Mesendoderm (in vitro differentiated cells): ENCODE measurements at regions not wholly inside any gene's neighbourhood (a gene's known extent, or its start where the extent isn't known, plus 50 kb on each side); places are given as distances from the start of the nearest gene placed in this dataset.
A peak's percentile ranks its signal among the peaks of the same experiment; 100 is the strongest.

Experiments
- DNase-seq: peaks from one replicate; pipeline ENCODE4 v3.0.0; 2013
- H2AK5ac ChIP-seq: 2 replicates; pipeline ENCODE4 v1.6.1; 2013; ENCODE audit warnings: low read length, inconsistent platforms
- H2BK120ac ChIP-seq: 2 replicates; pipeline ENCODE4 v1.6.1; 2013; ENCODE audit warnings: low read depth, mild to moderate bottlenecking, low read length, moderate library complexity, mixed read lengths
- H2BK15ac ChIP-seq: replicated peaks from 2 replicates; pipeline ENCODE4 v1.6.1; 2013; ENCODE audit warnings: low read depth, mild to moderate bottlenecking, moderate library complexity
- H2BK5ac ChIP-seq: 2 replicates; pipeline ENCODE4 v1.6.1; 2013; ENCODE audit warnings: low read length, inconsistent platforms
- H3K18ac ChIP-seq: 2 replicates; pipeline ENCODE4 v1.6.1; 2013; ENCODE audit warnings: mild to moderate bottlenecking, low read length, mixed read lengths
- H3K23ac ChIP-seq: one replicate; pipeline ENCODE4 v1.6.1; 2013; ENCODE audit warnings: low read length
- H3K27ac ChIP-seq: 2 replicates; pipeline ENCODE4 v1.5.1; 2013; ENCODE audit warnings: low read depth, mild to moderate bottlenecking, inconsistent platforms, low read length, moderate library complexity
- H3K27me3 ChIP-seq: 2 replicates; pipeline ENCODE4 v1.6.1; 2013; ENCODE audit warnings: low read length, control low read depth, mild to moderate bottlenecking, inconsistent platforms; ENCODE audit not compliant: insufficient read depth, poor library complexity
- H3K36me3 ChIP-seq: 2 replicates; pipeline ENCODE4 v1.6.1; 2013; ENCODE audit warnings: low read length, inconsistent platforms; ENCODE audit not compliant: control insufficient read depth, insufficient read depth
- H3K4ac ChIP-seq: one replicate; pipeline ENCODE4 v1.6.1; 2013; ENCODE audit warnings: low read depth, mild to moderate bottlenecking, low read length, moderate library complexity
- H3K4me1 ChIP-seq: 2 replicates; pipeline ENCODE4 v1.6.1; 2013; ENCODE audit warnings: low read depth, low read length, inconsistent platforms; ENCODE audit not compliant: control insufficient read depth
- H3K4me2 ChIP-seq: 2 replicates; pipeline ENCODE4 v1.6.1; 2013; ENCODE audit warnings: low read length
- H3K4me3 ChIP-seq: 2 replicates; pipeline ENCODE4 v1.5.1; 2013; ENCODE audit warnings: mild to moderate bottlenecking, low read length
- H3K56ac ChIP-seq: one replicate; pipeline ENCODE4 v1.6.1; 2013; ENCODE audit warnings: low read length
- H3K79me1 ChIP-seq: 2 replicates; pipeline ENCODE4 v1.6.1; 2013; ENCODE audit warnings: low read length, inconsistent platforms
- H3K79me2 ChIP-seq: 2 replicates; pipeline ENCODE4 v1.6.1; 2013; ENCODE audit warnings: mild to moderate bottlenecking, low read length; ENCODE audit not compliant: control insufficient read depth, insufficient read depth
- H3K9ac ChIP-seq: 2 replicates; pipeline ENCODE4 v1.6.1; 2013; ENCODE audit warnings: low read length, inconsistent platforms
- H4K5ac ChIP-seq: one replicate; pipeline ENCODE4 v1.6.1; 2013; ENCODE audit warnings: low read length
- H4K8ac ChIP-seq: one replicate; pipeline ENCODE4 v1.6.1; 2013; ENCODE audit warnings: low read depth, mild to moderate bottlenecking, control low read depth, low read length, moderate library complexity
- WGBS: extraction: QIAGEN DNeasy Blood & Tissue Kit; methylation state at CpG from one replicate; pipeline ENCODE4 v1.1.7; 2013; ENCODE audit warnings: low lambda C conversion rate, missing lambda C conversion rate; ENCODE audit not compliant: insufficient coverage; ENCODE audit errors: extremely low coverage; 5-methylcytosine and 5-hydroxymethylcytosine counted together

DNA sequence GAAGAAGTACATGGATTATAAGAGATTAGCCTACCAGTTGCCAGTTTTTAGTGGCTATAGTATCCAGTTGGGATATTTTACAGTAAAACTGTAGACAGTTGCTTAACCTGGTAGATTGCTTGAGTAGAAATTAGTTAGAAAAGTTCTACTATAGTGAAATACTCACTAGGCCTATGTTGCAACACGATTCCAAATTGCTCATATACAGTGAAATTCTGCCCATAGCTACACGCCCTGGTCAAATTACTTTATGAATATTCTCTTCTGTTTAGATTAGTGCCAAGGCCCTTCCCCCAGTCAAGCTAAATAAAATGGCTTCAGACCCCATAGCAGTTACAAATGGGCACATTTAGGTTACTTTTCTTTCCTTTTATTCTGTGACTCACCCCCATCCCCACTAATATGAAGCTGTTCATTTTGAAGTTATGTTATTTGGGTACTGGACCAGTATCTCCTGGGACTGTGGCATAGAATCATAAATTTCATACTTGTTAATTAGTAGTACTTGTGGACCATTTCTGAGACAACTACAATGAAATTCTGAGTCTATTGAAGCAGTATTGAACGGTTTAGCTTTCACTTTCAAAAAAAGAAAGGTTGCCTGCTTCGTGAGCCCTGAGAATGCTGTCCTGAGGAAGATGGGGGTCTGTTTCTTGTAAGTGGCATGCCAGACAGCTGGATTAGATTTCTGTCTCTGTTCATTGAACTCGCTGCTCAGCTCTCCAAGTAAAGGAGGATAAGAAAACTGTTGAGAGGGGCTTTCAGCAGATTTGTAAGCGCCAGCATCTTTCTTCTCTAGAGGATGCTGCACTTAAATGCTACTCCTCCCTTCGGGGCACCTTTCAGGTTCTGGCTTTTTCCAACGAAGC, 65.8 kb upstream of the CFAP20DC start:
- Histone ChIP-seq H3K79me2 (no peaks in the 10 kb centered on the region), H3K79me1 (no peaks in the 10 kb centered on the region), H3K56ac (no peak overlapping the region), H4K5ac (no peak overlapping the region), H3K27me3 (no peaks in the 10 kb centered on the region), H3K4me1 (no peaks in the 10 kb centered on the region), H3K36me3 (no peaks in the 10 kb centered on the region), H3K18ac (no peak overlapping the region), H4K8ac (no peak overlapping the region), H3K23ac (no peak overlapping the region), H3K4me3 (no peak overlapping the region), H3K27ac (no peak overlapping the region), H2BK5ac (no peak overlapping the region), H3K9ac (no peak overlapping the region), H2AK5ac (no peak overlapping the region), H2BK15ac (no peak overlapping the region), H2BK120ac (no peak overlapping the region), H3K4ac (peak overlapping the region; percentile 55), H3K4me2 (no peak overlapping the region)
- no peak for DNase-seq
- no CpG with 5 or more reads among the region's 8 CpGs for WGBS

DNA sequence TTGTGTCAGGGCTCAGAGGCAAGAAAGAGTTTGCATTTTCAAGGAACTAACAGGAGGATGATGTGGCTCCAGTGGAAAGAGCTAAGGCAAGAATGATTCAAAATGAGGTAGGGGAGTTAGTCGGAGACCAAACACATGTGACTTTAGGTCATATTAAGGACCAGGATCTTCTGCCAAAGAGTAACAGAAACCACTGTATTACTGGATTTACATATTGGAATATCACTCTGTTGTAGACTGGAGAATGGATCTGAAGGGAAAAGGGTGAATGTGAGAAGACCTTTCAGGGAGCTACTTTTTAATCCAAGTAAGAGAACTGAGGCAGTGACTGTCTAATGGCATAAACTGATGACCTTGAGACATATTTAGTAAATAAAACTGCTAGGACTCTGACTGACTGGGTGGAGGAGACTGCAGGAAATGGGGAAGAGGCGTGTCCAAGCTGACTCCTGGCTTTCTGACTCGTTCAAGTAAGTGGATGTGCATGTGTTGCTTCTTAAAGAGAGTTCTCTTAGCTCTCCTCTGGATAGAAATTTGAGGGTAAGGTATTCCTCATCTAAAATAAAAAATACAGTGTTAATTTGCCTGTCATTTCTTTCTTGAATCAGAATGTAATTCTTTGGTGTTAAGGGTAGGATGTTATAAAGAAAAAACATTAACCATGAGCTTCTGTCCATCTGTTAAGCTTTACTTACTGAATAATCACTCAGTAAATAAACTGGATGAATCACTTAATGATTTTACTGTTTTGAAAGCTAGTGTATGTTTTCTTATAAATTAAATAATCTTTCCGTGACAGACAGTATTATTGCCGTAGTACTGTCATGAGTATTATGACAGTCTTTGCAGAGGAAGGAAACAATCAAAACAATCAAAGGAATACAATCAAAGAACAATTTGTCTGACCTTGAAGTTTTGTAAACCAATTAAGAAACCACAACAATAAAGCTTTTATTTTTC, 58.3 kb upstream of the CFAP20DC start:
- WGBS, result no CpG with 5 or more reads among the region's 5 CpGs
- H3K23ac ChIP-seq, result no peak overlapping the region
- H3K36me3 ChIP-seq, result no peaks in the 10 kb centered on the region
- H2AK5ac ChIP-seq, result no peak overlapping the region
- no peaks in the 10 kb centered on the region for H3K27me3 ChIP-seq
- peak overlapping the region; percentile 11 for H3K56ac ChIP-seq
- H3K79me2 ChIP-seq, result no peaks in the 10 kb centered on the region
- H2BK120ac ChIP-seq, result no peak overlapping the region
- DNase-seq, result peak; percentile 16
- H4K8ac ChIP-seq, result no peak overlapping the region
- no peak overlapping the region for H3K9ac ChIP-seq
- H3K4me3 ChIP-seq, result no peak overlapping the region
- H3K18ac ChIP-seq, result no peak overlapping the region
- H3K4ac ChIP-seq, result no peak overlapping the region
- H3K27ac ChIP-seq, result no peak overlapping the region
- no peak overlapping the region for H2BK5ac ChIP-seq
- H4K5ac ChIP-seq, result no peak overlapping the region
- H3K79me1 ChIP-seq, result no peaks in the 10 kb centered on the region
- no peak overlapping the region for H3K4me2 ChIP-seq
- peaks cover under 1% of the 10 kb centered on the region for H3K4me1 ChIP-seq
- H2BK15ac ChIP-seq, result no peak overlapping the region

DNA sequence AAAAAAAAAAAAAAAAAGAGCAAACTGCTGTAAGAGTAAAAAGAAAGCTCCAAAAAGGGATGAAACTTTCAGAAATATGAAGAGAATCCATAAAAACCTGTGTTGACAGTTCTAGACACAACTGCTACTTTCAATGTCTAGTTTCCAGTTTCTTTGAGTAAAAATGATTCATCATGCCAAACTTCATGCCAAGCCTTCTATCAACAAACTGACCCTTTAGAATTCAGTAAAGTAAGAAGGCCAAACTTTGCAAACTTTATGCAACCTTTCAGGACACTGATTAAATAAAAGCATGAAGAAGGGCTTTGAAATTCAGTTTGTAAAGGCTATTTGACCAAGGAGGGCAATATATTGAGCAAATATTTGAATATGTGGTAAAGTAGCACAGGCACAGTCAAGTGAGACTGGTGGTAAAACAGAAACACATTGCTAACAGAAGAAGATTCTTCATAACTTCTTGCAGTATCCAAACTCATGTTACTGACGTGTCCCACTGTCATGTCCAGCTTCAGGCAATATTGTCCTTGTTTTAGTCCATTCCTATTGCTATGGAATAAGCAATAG, 56.3 kb upstream of the CFAP20DC start:
- Histone ChIP-seq H3K36me3 (no peaks in the 10 kb centered on the region), H2BK15ac (no peak overlapping the region), H3K4me1 (peaks cover 2% of the 10 kb centered on the region), H3K4me2 (no peak overlapping the region), H3K23ac (no peak overlapping the region), H3K4ac (no peak overlapping the region), H3K4me3 (no peak overlapping the region), H2AK5ac (no peak overlapping the region), H3K9ac (no peak overlapping the region), H4K5ac (no peak overlapping the region), H4K8ac (no peak overlapping the region), H3K27ac (no peak overlapping the region), H3K27me3 (no peaks in the 10 kb centered on the region), H3K56ac (no peak overlapping the region), H3K18ac (no peak overlapping the region), H2BK120ac (no peak overlapping the region), H3K79me1 (no peaks in the 10 kb centered on the region), H2BK5ac (no peak overlapping the region), H3K79me2 (no peaks in the 10 kb centered on the region)
- no CpG with 5 or more reads among the region's 1 CpG for WGBS
- no peak for DNase-seq

DNA sequence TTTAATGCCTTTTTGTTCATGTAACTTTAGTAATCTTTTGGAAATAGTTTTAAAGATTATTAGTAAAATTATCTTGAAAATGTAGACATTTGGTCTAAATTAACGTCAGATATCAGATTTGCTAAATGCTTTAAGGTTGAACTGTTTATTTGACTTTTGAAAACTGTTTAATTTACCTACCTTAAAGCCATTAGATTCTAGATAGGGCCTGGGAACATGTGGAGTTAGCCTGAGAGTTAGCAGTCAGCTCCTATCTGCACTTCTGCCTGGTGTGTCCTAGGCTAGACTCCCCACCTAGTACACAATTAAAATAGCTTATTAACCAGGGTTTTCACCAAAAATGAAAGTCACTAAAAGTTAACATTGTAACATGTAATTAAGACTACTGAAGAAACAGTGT, 53.7 kb upstream of the CFAP20DC start:
- Histone ChIP-seq H2AK5ac (no peak overlapping the region), H3K4me3 (no peak overlapping the region), H3K18ac (no peak overlapping the region), H3K79me2 (no peaks in the 10 kb centered on the region), H3K4me2 (no peak overlapping the region), H2BK5ac (no peak overlapping the region), H3K27ac (no peak overlapping the region), H3K4ac (no peak overlapping the region), H3K9ac (no peak overlapping the region), H3K23ac (no peak overlapping the region), H4K5ac (no peak overlapping the region), H4K8ac (no peak overlapping the region), H3K27me3 (no peaks in the 10 kb centered on the region), H2BK120ac (no peak overlapping the region), H3K4me1 (peaks cover 2% of the 10 kb centered on the region), H3K79me1 (no peaks in the 10 kb centered on the region), H3K56ac (no peak overlapping the region), H3K36me3 (no peaks in the 10 kb centered on the region), H2BK15ac (no peak overlapping the region)
- WGBS, result no CpG with 5 or more reads among the region's 1 CpG
- DNase-seq, result peak; percentile 25

DNA sequence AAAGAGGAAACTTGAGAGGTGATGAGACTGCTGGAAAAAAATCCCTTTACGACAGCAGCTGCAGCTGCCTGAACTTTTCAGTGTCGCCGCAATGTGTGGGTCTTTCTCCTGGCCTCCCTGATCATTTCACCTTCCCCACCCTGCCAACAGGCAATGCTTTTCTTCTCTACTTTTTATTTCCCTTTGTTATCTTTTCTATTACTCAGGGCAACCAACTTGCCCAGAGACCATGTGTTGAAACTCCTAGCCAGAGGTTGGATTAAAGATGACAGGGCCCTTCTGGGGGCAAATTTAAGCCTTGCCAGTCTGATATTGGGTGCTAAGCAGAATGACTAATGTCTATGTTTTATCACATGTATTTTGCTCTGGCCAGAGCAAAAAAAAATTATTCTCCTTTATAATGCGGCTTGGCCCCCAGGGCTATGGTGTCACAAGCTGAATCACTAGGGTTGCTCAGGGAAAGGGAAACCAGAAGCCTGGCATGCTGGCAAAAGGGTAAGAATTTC, 51.5 kb upstream of the CFAP20DC start:
- Histone ChIP-seq H3K4ac (no peak overlapping the region), H3K36me3 (no peaks in the 10 kb centered on the region), H2AK5ac (no peak overlapping the region), H3K4me2 (no peak overlapping the region), H3K27me3 (no peaks in the 10 kb centered on the region), H2BK120ac (no peak overlapping the region), H4K5ac (no peak overlapping the region), H3K27ac (no peak overlapping the region), H3K56ac (no peak overlapping the region), H2BK5ac (no peak overlapping the region), H3K4me3 (no peak overlapping the region), H2BK15ac (no peak overlapping the region), H3K79me1 (no peaks in the 10 kb centered on the region), H3K9ac (no peak overlapping the region), H4K8ac (no peak overlapping the region), H3K4me1 (peaks cover 2% of the 10 kb centered on the region), H3K18ac (no peak overlapping the region), H3K23ac (no peak overlapping the region), H3K79me2 (no peaks in the 10 kb centered on the region)
- no peak for DNase-seq
- WGBS, result no CpG with 5 or more reads among the region's 4 CpGs
